Effector memory CD4-positive, alpha-beta T cell (primary cell): ENCODE measurements at regions not wholly inside any gene's neighbourhood (a gene's known extent, or its start where the extent isn't known, plus 50 kb on each side); places are given as distances from the start of the nearest gene placed in this dataset.

Source experiments
- DNase-seq, 3 donors: peaks; one replicate each; pipeline ENCODE4 v3.0.0-alpha.2; 2020
- H3K27ac ChIP-seq: 2 replicates; pipeline ENCODE4 v1.7.0; 2013; ENCODE audit warnings: mild to moderate bottlenecking, low read length, moderate library complexity; ENCODE audit not compliant: insufficient read depth, poor library complexity, severe bottlenecking
- H3K27me3 ChIP-seq: replicated peaks from 2 replicates; pipeline ENCODE4 v1.7.0; 2013; ENCODE audit warnings: mild to moderate bottlenecking, low read length; ENCODE audit not compliant: insufficient read depth, control insufficient read depth, poor library complexity, severe bottlenecking
- H3K36me3 ChIP-seq: 2 replicates; pipeline ENCODE4 v1.7.0; 2013; ENCODE audit warnings: mild to moderate bottlenecking, low read length, moderate library complexity; ENCODE audit not compliant: control insufficient read depth, insufficient read depth
- H3K4me1 ChIP-seq: 2 replicates; pipeline ENCODE4 v1.7.0; 2013; ENCODE audit warnings: low read length, mild to moderate bottlenecking; ENCODE audit not compliant: control insufficient read depth, insufficient read depth, poor library complexity, severe bottlenecking
- H3K4me3 ChIP-seq: 2 replicates; pipeline ENCODE4 v1.7.0; 2013; ENCODE audit warnings: low read length, low read depth, mild to moderate bottlenecking; ENCODE audit not compliant: insufficient read depth, poor library complexity, severe bottlenecking
- H3K9me3 ChIP-seq: 2 replicates; pipeline ENCODE4 v1.7.0; 2013; ENCODE audit warnings: mild to moderate bottlenecking, low read length, moderate library complexity; ENCODE audit not compliant: control insufficient read depth

DNA sequence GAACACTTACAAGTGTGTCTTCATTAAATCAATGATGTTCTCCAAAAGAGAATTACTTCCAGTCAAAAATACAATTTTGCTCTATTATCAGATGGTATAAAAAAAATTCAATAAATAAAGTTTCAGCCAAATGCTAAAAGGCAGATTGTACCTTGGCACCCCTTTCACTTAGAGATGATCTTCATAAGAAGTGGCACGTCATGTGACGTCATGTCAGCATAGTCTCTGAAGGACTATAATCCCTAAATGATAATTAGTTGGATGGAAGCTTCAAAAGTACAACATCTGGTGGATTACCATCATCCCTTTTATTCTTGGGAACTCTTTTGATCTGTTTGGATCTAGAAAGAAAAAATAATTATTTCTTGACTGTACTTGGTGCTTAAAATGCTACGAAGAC is 335.5 kb upstream of the EDNRB start:
- no peak for DNase-seq
- H3K27ac ChIP-seq, result no peak overlapping the region
- no peaks in the 10 kb centered on the region for H3K4me1 ChIP-seq
- no peaks in the 10 kb centered on the region for H3K9me3 ChIP-seq
- H3K36me3 ChIP-seq, result no peaks in the 10 kb centered on the region
- H3K27me3 ChIP-seq, result no peaks in the 10 kb centered on the region
- no peak overlapping the region for H3K4me3 ChIP-seq

DNA sequence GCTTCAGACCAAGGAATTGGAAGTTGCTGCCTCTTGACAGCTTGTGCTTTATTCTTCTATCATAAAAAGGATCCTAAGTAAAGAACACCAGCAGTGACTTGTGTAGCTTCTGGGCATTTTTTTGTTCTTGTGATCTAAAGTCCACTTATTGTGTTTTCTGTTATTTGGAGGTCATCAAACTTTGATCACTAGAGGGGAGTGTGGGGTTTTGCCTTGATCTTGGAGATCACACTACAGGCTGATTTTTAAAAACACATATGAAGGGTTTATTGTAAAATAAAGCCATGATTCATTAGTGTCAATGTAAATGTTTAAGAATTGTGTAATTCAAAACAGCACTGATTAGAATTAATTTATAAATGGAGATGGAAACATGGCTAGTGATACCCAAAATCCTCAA is 328.7 kb upstream of the EDNRB start:
- Histone ChIP-seq H3K4me1 (no peaks in the 10 kb centered on the region), H3K9me3 (no peaks in the 10 kb centered on the region), H3K4me3 (no peak overlapping the region), H3K27ac (no peak overlapping the region), H3K27me3 (no peaks in the 10 kb centered on the region), H3K36me3 (no peaks in the 10 kb centered on the region)
- DNase-seq, result no peak

DNA sequence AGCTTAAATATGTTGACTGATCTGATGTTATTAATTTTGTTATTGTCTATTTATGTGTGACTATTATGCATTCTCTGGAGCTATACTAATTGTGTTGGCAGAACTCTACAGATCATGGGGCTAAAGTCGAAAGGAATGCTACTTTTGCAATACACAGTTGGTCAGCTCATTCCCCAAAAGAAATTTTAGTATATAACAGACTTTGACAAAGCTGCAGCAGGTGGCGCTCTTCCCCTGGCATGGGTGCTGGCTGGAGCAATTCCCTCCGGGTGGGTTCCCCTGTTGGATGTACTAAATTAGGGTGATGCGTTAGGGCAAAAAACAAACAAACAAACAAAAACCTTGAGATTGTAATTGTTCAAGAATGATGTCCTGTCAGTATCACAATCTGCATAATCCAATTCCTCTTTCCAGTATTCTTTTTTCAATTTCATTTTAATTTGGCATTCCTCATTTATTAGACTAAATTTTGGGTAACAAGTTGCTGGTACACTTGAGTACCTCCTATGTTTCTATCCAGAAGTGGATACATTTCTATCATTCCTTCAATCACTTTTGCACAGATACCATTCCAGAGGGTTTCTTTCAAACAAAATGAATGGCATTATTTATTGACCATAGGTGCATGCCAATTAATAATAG is 322.8 kb upstream of the EDNRB start:
- no peak for DNase-seq
- H3K9me3 ChIP-seq, result no peaks in the 10 kb centered on the region

DNA sequence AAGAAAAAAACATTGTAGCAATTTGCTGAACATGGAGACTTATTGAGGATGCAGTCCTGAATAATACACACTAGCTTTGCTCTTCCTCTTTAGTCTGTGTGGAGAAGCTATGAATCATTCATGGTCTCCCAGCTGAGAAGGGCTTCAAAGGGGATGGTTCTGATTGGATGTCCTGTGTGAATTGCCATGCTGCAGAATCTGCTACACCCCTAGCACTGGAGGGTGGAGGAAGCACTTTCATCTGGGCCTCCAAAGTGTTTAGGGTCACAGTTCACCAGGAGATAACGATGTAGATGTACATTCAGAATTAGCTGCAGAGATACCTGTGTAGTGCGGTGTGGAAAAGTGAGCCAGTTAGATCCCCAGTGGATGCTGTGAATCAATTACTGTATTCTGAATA is 321.1 kb upstream of the EDNRB start:
- no peak for DNase-seq
- Histone ChIP-seq H3K27ac (no peak overlapping the region), H3K36me3 (no peaks in the 10 kb centered on the region), H3K9me3 (no peaks in the 10 kb centered on the region), H3K27me3 (no peaks in the 10 kb centered on the region), H3K4me1 (no peaks in the 10 kb centered on the region), H3K4me3 (no peak overlapping the region)

More for the DNA sequence above, 322.8 kb upstream of the EDNRB start:
- no peak overlapping the region for H3K27ac ChIP-seq
- no peaks in the 10 kb centered on the region for H3K27me3 ChIP-seq
- H3K36me3 ChIP-seq, result no peaks in the 10 kb centered on the region
- H3K4me1 ChIP-seq, result no peaks in the 10 kb centered on the region
- H3K4me3 ChIP-seq, result no peak overlapping the region

DNA sequence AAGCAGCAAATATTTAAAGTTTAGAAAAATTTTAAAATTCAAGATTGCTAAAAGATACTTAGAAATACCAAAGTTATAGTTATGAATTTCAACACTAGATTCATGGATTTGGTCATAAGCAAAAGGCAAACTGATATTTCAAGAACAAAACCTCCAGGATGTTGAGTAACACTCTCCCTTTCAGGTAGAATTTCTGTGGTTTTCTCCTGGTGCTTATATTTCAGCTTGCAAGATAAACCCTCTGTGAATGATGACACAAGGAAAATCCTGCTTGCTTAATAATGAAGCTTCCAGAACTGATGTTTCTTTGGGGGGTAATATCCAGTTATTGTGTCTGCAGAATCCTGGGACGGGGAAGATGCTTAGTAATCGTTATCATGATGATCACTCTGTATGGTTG is 320.3 kb upstream of the EDNRB start:
- no peak for DNase-seq
- no peaks in the 10 kb centered on the region for H3K36me3 ChIP-seq
- H3K27ac ChIP-seq, result no peak overlapping the region
- H3K9me3 ChIP-seq, result no peaks in the 10 kb centered on the region
- H3K27me3 ChIP-seq, result no peaks in the 10 kb centered on the region
- no peaks in the 10 kb centered on the region for H3K4me1 ChIP-seq
- no peak overlapping the region for H3K4me3 ChIP-seq

DNA sequence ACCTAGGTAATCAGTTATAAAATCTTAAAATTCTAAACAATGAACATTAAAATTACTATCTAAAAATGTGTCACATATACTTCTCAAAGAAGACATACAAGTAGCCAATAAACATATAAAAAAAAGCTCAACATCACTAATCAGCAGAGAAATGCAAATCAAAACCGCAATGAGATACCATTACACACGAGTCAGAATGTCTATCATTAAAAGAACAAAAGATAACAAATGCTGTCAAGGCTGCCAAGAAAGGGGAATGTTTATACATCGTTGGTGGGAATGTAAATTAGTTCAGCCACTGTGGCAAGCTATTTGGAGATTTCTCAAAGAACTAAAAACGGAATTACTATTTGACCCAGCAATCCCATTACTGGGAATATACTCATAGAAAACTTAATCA is 310.3 kb upstream of the EDNRB start:
- Histone ChIP-seq H3K9me3 (no peaks in the 10 kb centered on the region), H3K36me3 (no peaks in the 10 kb centered on the region), H3K4me1 (no peaks in the 10 kb centered on the region), H3K27me3 (no peaks in the 10 kb centered on the region), H3K27ac (no peak overlapping the region), H3K4me3 (no peak overlapping the region)
- no peak for DNase-seq

DNA sequence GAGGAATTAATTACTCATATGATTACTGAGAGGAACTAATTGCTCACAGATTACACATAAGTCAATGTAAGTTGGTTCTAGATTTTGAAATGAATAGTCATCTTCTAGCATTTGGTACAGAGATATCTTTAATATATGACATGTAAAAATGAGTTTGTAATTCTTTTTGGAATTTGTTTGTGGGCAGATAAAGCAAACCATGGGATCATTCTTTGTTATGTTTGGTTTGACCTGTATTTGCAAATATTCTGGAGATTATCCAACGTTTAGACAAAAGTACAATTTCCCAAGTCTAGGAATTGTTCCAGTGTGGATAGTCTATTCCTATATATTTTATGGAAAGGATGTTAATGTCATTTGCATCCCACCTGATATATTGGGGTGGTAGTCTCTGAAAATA is 309.6 kb upstream of the EDNRB start:
- no peaks in the 10 kb centered on the region for H3K4me1 ChIP-seq
- H3K4me3 ChIP-seq, result no peak overlapping the region
- H3K27ac ChIP-seq, result no peak overlapping the region
- H3K36me3 ChIP-seq, result no peaks in the 10 kb centered on the region
- H3K9me3 ChIP-seq, result no peaks in the 10 kb centered on the region
- no peaks in the 10 kb centered on the region for H3K27me3 ChIP-seq
- DNase-seq, result no peak

DNA sequence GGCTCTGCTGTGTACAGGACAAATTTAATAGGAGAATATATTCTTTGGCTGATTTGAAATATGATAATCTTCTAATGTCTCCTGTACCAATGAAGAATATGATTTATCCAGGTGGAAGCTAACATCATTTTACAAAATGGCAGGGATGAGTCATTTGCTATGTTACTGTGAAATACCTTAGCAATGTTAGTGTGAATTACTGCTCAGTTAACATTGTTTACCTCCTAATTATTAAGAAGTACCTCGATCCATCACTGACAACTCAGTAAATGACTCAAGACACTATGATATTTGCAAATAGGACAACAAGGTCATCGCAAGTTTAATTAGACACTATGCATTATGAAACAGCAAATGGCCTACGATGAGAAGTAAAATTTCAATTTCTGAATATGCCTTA is 309.1 kb upstream of the EDNRB start:
- no peak for DNase-seq
- no peaks in the 10 kb centered on the region for H3K4me1 ChIP-seq
- H3K9me3 ChIP-seq, result no peaks in the 10 kb centered on the region
- no peak overlapping the region for H3K27ac ChIP-seq
- no peaks in the 10 kb centered on the region for H3K36me3 ChIP-seq
- no peak overlapping the region for H3K4me3 ChIP-seq
- no peaks in the 10 kb centered on the region for H3K27me3 ChIP-seq

DNA sequence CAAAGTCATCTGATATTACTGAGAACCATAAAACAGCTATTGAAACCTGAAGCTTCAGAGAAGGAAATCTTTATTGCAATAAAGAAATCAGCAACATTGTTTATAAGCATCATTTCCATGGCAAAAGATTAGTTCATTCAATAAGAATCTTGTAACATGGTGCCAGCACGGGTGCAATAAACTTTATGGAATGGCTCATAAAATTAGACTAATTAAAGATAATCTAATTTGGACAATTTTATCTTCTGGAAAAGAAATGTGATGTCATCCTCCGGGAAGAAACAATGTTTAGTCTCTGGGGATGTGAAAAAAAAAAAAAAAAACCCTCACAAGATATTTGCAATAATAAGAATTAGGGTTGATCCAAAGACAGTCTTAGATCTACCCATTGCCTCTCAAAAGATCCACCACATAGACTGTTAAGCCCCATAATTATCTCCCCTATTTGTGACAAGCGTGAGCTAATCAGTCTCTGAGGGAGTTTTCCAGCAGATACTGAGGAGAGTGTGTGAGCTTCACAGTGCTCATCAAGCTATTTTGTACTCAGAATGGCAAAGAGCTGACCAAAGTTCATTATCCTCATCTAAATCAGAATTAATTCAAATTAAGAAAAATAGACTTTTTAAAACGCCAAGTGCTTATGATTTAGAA is 297.0 kb upstream of the EDNRB start:
- Histone ChIP-seq H3K27ac (no peak overlapping the region), H3K4me1 (no peaks in the 10 kb centered on the region), H3K36me3 (no peaks in the 10 kb centered on the region), H3K4me3 (no peak overlapping the region), H3K27me3 (no peaks in the 10 kb centered on the region), H3K9me3 (no peaks in the 10 kb centered on the region)
- DNase-seq, result no peak

DNA sequence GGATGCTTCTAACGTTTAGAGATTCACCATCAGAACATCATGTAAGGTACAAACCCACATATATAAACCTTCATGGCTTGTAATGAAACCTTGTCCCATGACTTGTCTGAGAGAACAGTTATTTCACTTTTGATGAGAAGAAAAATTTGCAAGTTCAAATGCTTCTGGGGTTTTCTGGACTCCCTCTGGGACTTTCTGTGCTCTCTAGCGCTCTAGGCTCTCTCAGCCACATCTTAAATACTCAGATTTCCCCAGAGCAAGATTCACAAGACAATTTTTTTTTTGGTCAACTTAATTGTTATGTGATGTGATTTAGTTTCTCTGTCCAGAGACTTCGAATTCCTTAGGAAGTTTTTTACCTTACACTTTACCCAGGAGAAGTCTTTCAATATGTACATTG is 282.8 kb upstream of the EDNRB start:
- Histone ChIP-seq H3K27me3 (no peaks in the 10 kb centered on the region), H3K4me1 (no peaks in the 10 kb centered on the region), H3K9me3 (no peaks in the 10 kb centered on the region), H3K27ac (no peak overlapping the region), H3K4me3 (no peak overlapping the region), H3K36me3 (no peaks in the 10 kb centered on the region)
- no peak for DNase-seq
